Cerebellar cortex (tissue), 1 donor: ENCODE measurements at regions not wholly inside any gene's neighbourhood (a gene's known extent, or its start where the extent isn't known, plus 50 kb on each side); places are given as distances from the start of the nearest gene placed in this dataset.

ENCODE experiments used
- DNase-seq: peaks from one replicate; pipeline ENCODE4 v3.0.0-alpha.2; 2015; ENCODE audit warnings: low spot score

GRCh38 chr20:58000861-58001260 lies 227.6 kb downstream of the ANKRD60 start:
- no peak for DNase-seq

GRCh38 chr20:57999465-58000111 lies 228.9 kb downstream of the ANKRD60 start:
- peak; percentile 6 for DNase-seq

- no peak for DNase-seq
Observed at GRCh38 chr20:57998981-57999464, 229.4 kb downstream of the ANKRD60 start.

GRCh38 chr20:57998276-57998675 lies 230.2 kb downstream of the ANKRD60 start:
- no peak for DNase-seq

GRCh38 chr20:57996936-57997890 lies 231.2 kb downstream of the ANKRD60 start:
- DNase-seq, result no peak

GRCh38 chr20:57996465-57996864 lies 232.0 kb downstream of the ANKRD60 start:
- no peak for DNase-seq

GRCh38 chr20:57995381-57995977 lies 233.0 kb downstream of the ANKRD60 start:
- DNase-seq, result no peak

- DNase-seq, result peak; percentile 23
Observed at GRCh38 chr20:57993716-57994431, 234.6 kb downstream of the ANKRD60 start.

GRCh38 chr20:57991211-57991881 lies 237.1 kb downstream of the ANKRD60 start:
- no peak for DNase-seq

GRCh38 chr20:57990396-57990987 lies 238.0 kb downstream of the ANKRD60 start:
- no peak for DNase-seq

- DNase-seq, result no peak
Observed at GRCh38 chr20:57988828-57989227, 239.6 kb downstream of the ANKRD60 start.

GRCh38 chr20:57988422-57988821 lies 240.0 kb downstream of the ANKRD60 start:
- DNase-seq, result no peak

- DNase-seq, result no peak
Observed at GRCh38 chr20:57987659-57988058, 240.8 kb downstream of the ANKRD60 start.

GRCh38 chr20:57986666-57987065 lies 241.8 kb downstream of the ANKRD60 start:
- DNase-seq, result no peak

GRCh38 chr20:57985278-57985677 lies 243.2 kb downstream of the ANKRD60 start:
- DNase-seq, result no peak

GRCh38 chr20:57983082-57983481 lies 245.4 kb downstream of the ANKRD60 start:
- no peak for DNase-seq

- no peak for DNase-seq
Observed at GRCh38 chr20:57980506-57980905, 247.9 kb downstream of the ANKRD60 start.

- no peak for DNase-seq
Observed at GRCh38 chr20:57977569-57977968, 250.9 kb downstream of the ANKRD60 start.

GRCh38 chr20:57977141-57977540 lies 251.3 kb downstream of the ANKRD60 start:
- no peak for DNase-seq

GRCh38 chr20:57974863-57975262 lies 253.6 kb downstream of the ANKRD60 start:
- no peak for DNase-seq

GRCh38 chr20:57973886-57974285 lies 254.6 kb downstream of the ANKRD60 start:
- DNase-seq, result no peak
